Parathyroid adenoma (tissue), 2 donors: ENCODE measurements at regions not wholly inside any gene's neighbourhood (a gene's known extent, or its start where the extent isn't known, plus 50 kb on each side); places are given as distances from the start of the nearest gene placed in this dataset.

Source experiments
- H2AFZ ChIP-seq: fragments of 300-600 bp; sonication (generic); one replicate; pipeline ENCODE4 v1.7.0; 2017; ENCODE audit warnings: antibody characterized with exemption, mild to moderate bottlenecking
- H3K27ac ChIP-seq: fragments of 300-600 bp; sonication (generic); one replicate; pipeline ENCODE4 v1.7.0; 2017
- H3K27me3 ChIP-seq: fragments of 300-600 bp; sonication (generic); one replicate; pipeline ENCODE4 v1.7.0; 2017; ENCODE audit warnings: low read length; ENCODE audit not compliant: control insufficient read depth, insufficient read depth
- H3K36me3 ChIP-seq: fragments of 300-600 bp; sonication (generic); one replicate; pipeline ENCODE4 v1.7.0; 2017; ENCODE audit warnings: low read length; ENCODE audit not compliant: control insufficient read depth, insufficient read depth
- H3K4me1 ChIP-seq: fragments of 300-600 bp; sonication (generic); one replicate; pipeline ENCODE4 v1.7.0; 2017; ENCODE audit warnings: control low read depth
- H3K4me2 ChIP-seq: fragments of 300-600 bp; sonication (generic); one replicate; pipeline ENCODE4 v1.7.0; 2017; ENCODE audit warnings: low read length
- H3K4me3 ChIP-seq: fragments of 300-600 bp; sonication (generic); one replicate; pipeline ENCODE4 v1.7.0; 2017; ENCODE audit warnings: low read depth, low read length
- H3K79me2 ChIP-seq: fragments of 300-600 bp; sonication (generic); one replicate; pipeline ENCODE4 v1.7.0; 2017; ENCODE audit warnings: control low read depth
- H3K9ac ChIP-seq: fragments of 300-600 bp; sonication (generic); one replicate; pipeline ENCODE4 v1.7.0; 2017; ENCODE audit warnings: mild to moderate bottlenecking
- H3K9me3 ChIP-seq: fragments of 300-600 bp; sonication (generic); one replicate; pipeline ENCODE4 v1.7.0; 2017; ENCODE audit warnings: low read length; ENCODE audit not compliant: control insufficient read depth
- TF ChIP-seq, protein P1 (sequence below): fragments of 300-600 bp; sonication (generic); IDR thresholded peaks from one replicate; pipeline ENCODE4 v1.7.0; 2017; ENCODE audit warnings: antibody characterized with exemption, mild to moderate bottlenecking
- donor health status: primary hyperparathyroidism.

DNA sequence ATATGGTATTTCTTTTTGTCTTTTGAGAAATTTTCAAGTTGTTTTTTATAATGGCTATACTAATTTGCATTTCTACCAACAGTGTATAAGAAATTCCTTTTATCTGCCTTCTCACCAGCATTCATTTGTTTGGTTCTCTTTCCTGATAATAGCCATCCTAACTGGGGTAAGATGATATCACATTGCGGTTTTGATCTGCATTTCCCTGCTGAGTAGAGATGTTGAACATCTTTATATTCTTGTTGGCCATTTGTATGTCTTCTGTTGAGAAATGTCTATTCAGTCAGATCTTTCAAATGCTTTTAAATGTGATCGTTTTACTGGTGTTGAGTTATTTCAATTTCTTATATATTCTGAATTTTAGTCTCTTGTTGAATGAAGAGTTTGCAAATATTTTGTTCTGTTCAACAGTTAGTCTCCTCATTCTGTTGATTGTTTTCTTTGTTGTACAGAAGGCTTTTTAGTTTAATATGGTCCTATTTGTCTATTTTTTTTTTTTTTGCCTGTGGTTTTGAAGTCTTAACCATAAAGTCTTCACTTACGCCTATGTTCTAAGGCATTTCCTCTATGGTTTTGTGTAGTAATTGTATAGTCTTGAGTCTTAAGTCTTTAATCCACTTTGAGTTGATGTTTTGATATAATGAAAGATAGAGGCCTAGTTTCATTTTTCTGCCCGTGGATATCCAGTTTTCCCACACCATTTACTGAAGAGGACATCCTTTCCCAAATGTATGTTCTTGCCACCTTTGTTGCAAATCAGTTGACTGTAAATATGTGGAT, 1566.9 kb downstream of the STIM2 start:
- H3K27ac ChIP-seq, result no peak overlapping the region
- no peak overlapping the region for H2AFZ ChIP-seq
- H3K27me3 ChIP-seq, result no peaks in the 10 kb centered on the region
- H3K36me3 ChIP-seq, result no peaks in the 10 kb centered on the region
- H3K4me2 ChIP-seq, result no peak overlapping the region
- no peaks in the 10 kb centered on the region for H3K9me3 ChIP-seq
- H3K9ac ChIP-seq, result no peak overlapping the region
- no peaks in the 10 kb centered on the region for H3K79me2 ChIP-seq
- H3K4me1 ChIP-seq, result no peaks in the 10 kb centered on the region
- H3K4me3 ChIP-seq, result no peak overlapping the region
- TF ChIP-seq, protein P1, sequence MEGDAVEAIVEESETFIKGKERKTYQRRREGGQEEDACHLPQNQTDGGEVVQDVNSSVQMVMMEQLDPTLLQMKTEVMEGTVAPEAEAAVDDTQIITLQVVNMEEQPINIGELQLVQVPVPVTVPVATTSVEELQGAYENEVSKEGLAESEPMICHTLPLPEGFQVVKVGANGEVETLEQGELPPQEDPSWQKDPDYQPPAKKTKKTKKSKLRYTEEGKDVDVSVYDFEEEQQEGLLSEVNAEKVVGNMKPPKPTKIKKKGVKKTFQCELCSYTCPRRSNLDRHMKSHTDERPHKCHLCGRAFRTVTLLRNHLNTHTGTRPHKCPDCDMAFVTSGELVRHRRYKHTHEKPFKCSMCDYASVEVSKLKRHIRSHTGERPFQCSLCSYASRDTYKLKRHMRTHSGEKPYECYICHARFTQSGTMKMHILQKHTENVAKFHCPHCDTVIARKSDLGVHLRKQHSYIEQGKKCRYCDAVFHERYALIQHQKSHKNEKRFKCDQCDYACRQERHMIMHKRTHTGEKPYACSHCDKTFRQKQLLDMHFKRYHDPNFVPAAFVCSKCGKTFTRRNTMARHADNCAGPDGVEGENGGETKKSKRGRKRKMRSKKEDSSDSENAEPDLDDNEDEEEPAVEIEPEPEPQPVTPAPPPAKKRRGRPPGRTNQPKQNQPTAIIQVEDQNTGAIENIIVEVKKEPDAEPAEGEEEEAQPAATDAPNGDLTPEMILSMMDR, result no peak

DNA sequence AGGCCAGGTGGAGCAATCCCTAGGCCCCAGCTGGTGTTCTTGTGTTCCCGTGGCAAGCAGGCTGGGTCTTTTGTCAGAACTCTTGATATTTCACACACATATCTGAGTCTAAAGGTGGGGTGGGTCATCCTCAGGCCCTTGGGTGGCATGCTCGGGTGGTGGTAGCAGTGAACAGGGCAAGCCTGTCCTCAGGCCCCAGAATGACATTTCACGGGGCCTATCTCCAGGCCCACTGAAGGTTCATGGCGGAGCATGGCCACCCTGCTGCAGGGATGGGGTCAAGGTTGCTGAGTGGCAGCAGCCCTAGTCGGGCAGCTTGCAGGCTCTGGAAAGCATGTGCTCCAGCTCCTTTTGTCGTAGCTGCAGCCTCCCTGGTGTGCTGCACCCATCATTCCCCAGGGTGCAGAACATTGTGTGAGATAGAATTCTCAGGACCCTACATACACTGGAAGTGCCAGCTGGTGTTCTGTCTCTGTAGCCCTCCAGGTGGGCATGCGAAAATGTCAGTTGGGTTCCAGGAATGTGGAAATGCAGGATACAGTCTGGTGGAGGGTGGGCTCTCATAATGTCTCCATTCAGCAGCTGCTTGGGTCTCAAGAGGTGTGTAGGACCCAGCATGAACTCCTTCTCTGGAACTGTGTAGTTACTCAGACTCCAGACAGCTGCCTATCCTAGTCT, 1571.8 kb downstream of the STIM2 start:
- no peaks in the 10 kb centered on the region for H3K4me1 ChIP-seq
- H3K4me3 ChIP-seq, result no peak overlapping the region
- H3K36me3 ChIP-seq, result no peaks in the 10 kb centered on the region
- TF ChIP-seq, protein P1, result no peak
- H3K79me2 ChIP-seq, result no peaks in the 10 kb centered on the region
- H3K9ac ChIP-seq, result no peak overlapping the region
- H2AFZ ChIP-seq, result no peak overlapping the region
- no peaks in the 10 kb centered on the region for H3K27me3 ChIP-seq
- H3K27ac ChIP-seq, result no peak overlapping the region
- H3K4me2 ChIP-seq, result no peak overlapping the region
- no peaks in the 10 kb centered on the region for H3K9me3 ChIP-seq

DNA sequence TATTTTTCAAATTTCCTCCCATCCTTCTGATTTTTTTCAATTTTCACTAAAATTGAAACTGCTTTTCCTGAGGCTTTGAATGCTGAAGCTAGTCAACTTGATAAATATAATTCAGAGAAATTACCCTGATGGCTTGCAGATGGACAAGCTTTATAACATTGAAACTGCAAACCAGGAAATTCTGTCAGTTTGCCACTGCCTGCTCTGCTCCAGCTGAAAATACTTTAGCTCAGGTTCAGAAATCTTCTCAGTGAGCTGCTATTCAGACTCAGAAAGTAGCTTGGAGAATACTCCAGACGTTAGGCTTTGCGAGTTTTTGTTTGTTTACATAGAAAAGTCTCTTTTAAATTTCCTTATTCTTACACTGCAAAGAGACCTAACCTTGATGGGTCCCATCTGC, 1574.7 kb downstream of the STIM2 start:
- H3K9me3 ChIP-seq, result no peaks in the 10 kb centered on the region
- TF ChIP-seq, protein P1, result no peak
- no peak overlapping the region for H3K9ac ChIP-seq
- no peak overlapping the region for H3K4me2 ChIP-seq
- no peaks in the 10 kb centered on the region for H3K79me2 ChIP-seq
- no peak overlapping the region for H3K27ac ChIP-seq
- no peak overlapping the region for H3K4me3 ChIP-seq
- H3K36me3 ChIP-seq, result no peaks in the 10 kb centered on the region
- H3K27me3 ChIP-seq, result no peaks in the 10 kb centered on the region
- no peaks in the 10 kb centered on the region for H3K4me1 ChIP-seq
- H2AFZ ChIP-seq, result no peak overlapping the region

DNA sequence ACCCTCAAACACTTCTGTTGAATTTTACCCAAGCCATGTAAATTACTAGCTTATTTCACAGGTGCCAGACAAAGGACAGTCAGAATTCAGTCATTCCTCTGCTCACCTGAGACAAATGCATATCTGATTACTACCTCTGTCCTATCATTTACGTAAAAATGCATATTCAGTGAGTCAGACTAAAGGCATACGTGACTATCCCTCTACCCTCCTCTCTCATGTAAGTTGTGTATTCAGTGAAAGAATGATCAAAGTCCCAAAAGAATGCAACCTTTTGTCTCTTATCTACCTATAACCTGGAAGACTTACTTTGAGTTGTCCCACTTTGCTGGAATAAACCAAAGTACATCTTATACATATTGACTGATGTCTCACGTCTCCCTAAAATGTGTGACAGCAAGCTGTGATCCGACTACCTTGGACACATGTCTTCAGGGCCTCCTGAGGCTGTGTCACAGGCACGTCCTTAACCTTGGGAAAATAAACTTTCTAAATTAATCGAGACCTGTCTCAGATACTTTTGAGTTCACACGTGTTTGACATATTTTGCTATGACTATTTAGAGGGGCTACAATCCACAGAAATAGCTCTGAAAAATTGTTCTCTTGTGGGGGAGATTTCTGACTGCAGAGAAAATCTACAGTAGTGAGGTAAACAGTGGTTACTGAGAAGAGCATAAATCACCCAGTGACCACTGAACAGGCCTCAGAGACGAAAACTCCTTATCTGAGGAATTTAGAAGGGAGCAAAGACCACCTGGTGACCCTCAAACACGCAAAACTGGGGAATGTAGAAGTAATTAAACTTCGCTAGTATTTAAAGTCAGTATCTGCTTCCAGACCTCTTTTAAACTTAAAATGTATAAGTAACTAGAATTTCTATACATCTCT, 1575.8 kb downstream of the STIM2 start:
- H3K27ac ChIP-seq, result no peak overlapping the region
- no peaks in the 10 kb centered on the region for H3K27me3 ChIP-seq
- no peaks in the 10 kb centered on the region for H3K4me1 ChIP-seq
- TF ChIP-seq, protein P1, result no peak
- H3K79me2 ChIP-seq, result no peaks in the 10 kb centered on the region
- H3K36me3 ChIP-seq, result no peaks in the 10 kb centered on the region
- no peaks in the 10 kb centered on the region for H3K9me3 ChIP-seq
- H3K4me3 ChIP-seq, result no peak overlapping the region
- no peak overlapping the region for H3K9ac ChIP-seq
- H2AFZ ChIP-seq, result no peak overlapping the region
- H3K4me2 ChIP-seq, result no peak overlapping the region
